ENCODE measurements at regions not wholly inside any gene's neighbourhood (a gene's known extent, or its start where the extent isn't known, plus 50 kb on each side); places are given as distances from the start of the nearest gene placed in this dataset.

GRCh38 chr3:168414149-168414548, 318.4 kb upstream of the GOLIM4 start:
- intact Hi-C loops (cut with DNase I): no loop called here

GRCh38 chr3:168407381-168407780, 311.7 kb upstream of the GOLIM4 start:
- H3K4me3 ChIP-seq: no peak overlapping the region
- H3K36me3 ChIP-seq: no peaks in the 10 kb centered on the region
- intact Hi-C loops (cut with DNase I): no loop called here
- no peaks in the 10 kb centered on the region for H3K4me1 ChIP-seq (ENCODE audit: insufficient read depth)
- no peak for DNase-seq
- no peaks in the 10 kb centered on the region for H3K27me3 ChIP-seq
- no peaks in the 10 kb centered on the region for H3K9me3 ChIP-seq
- TF ChIP-seq CTCF (IDR thresholded peaks at IDR 0.05) (no peak), POLR2A (IDR thresholded peaks at IDR 0.05) (no peak), EP300 (IDR thresholded peaks at IDR 0.05) (no peak)
- no peak overlapping the region for H3K27ac ChIP-seq

More at GRCh38 chr3:168414149-168414548, 318.4 kb upstream of the GOLIM4 start:
- Histone ChIP-seq H3K4me3 (no peak overlapping the region), H3K27me3 (no peaks in the 10 kb centered on the region), H3K27ac (no peak overlapping the region), H3K9me3 (no peaks in the 10 kb centered on the region), H3K4me1 (ENCODE audit: insufficient read depth) (no peaks in the 10 kb centered on the region), H3K36me3 (no peaks in the 10 kb centered on the region)
- 78 to 85% (median 83%) methylated on average over 1 of the region's 1 CpG for WGBS, 3 donors
- TF ChIP-seq POLR2A (IDR thresholded peaks at IDR 0.05) (no peak), CTCF (IDR thresholded peaks at IDR 0.05) (no peak), EP300 (IDR thresholded peaks at IDR 0.05) (no peak)
- DNase-seq: no peak

- 95 to 100% (median 97%) methylated on average over 1 of the region's 1 CpG for WGBS, 3 donors
- no peak for DNase-seq
- no peaks in the 10 kb centered on the region for H3K36me3 ChIP-seq
- TF ChIP-seq POLR2A (IDR thresholded peaks at IDR 0.05): no peak
- no peak for TF ChIP-seq CTCF (IDR thresholded peaks at IDR 0.05)
- no peak for TF ChIP-seq EP300 (IDR thresholded peaks at IDR 0.05)
- no peak overlapping the region for H3K4me3 ChIP-seq
- intact Hi-C loops (cut with DNase I): no loop called here
- H3K27ac ChIP-seq: no peak overlapping the region
- no peaks in the 10 kb centered on the region for H3K27me3 ChIP-seq
- H3K4me1 ChIP-seq (ENCODE audit: insufficient read depth): no peaks in the 10 kb centered on the region
- H3K9me3 ChIP-seq: no peaks in the 10 kb centered on the region
Observed at GRCh38 chr3:168405288-168405687, 309.6 kb upstream of the GOLIM4 start.

- intact Hi-C loops (cut with DNase I): no loop called here
- H3K27ac ChIP-seq: no peak overlapping the region
- H3K9me3 ChIP-seq: no peaks in the 10 kb centered on the region
- H3K36me3 ChIP-seq: no peaks in the 10 kb centered on the region
- DNase-seq: no peak
- no peaks in the 10 kb centered on the region for H3K4me1 ChIP-seq (ENCODE audit: insufficient read depth)
- no peak for TF ChIP-seq CTCF (IDR thresholded peaks at IDR 0.05)
- no peak for TF ChIP-seq EP300 (IDR thresholded peaks at IDR 0.05)
- no peak for TF ChIP-seq POLR2A (IDR thresholded peaks at IDR 0.05)
- no peak overlapping the region for H3K4me3 ChIP-seq
- no peaks in the 10 kb centered on the region for H3K27me3 ChIP-seq
Observed at GRCh38 chr3:168398371-168399025, 302.8 kb upstream of the GOLIM4 start.

All from ovary (tissue), 7 donors.